GM10248 (cell line): ENCODE measurements at regions not wholly inside any gene's neighbourhood (a gene's known extent, or its start where the extent isn't known, plus 50 kb on each side); places are given as distances from the start of the nearest gene placed in this dataset.

Experiments used
- CTCF ChIA-PET: fragments of 300-600 bp; sonication (Branson Sonifier 250); formaldehyde crosslinking; extraction: SDS; loops from one replicate; lab custom pipeline; 2021; ENCODE audit warnings: antibody characterized with exemption; lab: Yijun Ruan, JAX
- POLR2A ChIA-PET: fragments of 350-650 bp; sonication (Branson Sonifier 250); formaldehyde crosslinking; extraction: SDS; loops from one replicate; lab custom pipeline; 2020; ENCODE audit warnings: antibody characterized with exemption; lab: Yijun Ruan, JAX
- DNase-seq: peaks from one replicate; pipeline ENCODE4 v3.0.0; 2012; ENCODE audit errors: extremely low spot score
- CTCF ChIP-seq: IDR thresholded peaks from 2 replicates; pipeline ENCODE4 v1.5.1; 2012; ENCODE audit warnings: mild to moderate bottlenecking, low read depth; ENCODE audit errors: extremely low read depth, missing control alignments, control extremely low read depth

- CTCF ChIA-PET: no interaction called here
- no peak for TF ChIP-seq CTCF
- POLR2A ChIA-PET: no interaction called here
- no peak for DNase-seq
Measured at GRCh38 chr6:50661636-50662035, 51.7 kb upstream of the TFAP2D start.
